H9 (cell line): ENCODE measurements at regions not wholly inside any gene's neighbourhood (a gene's known extent, or its start where the extent isn't known, plus 50 kb on each side); places are given as distances from the start of the nearest gene placed in this dataset.

Experiments used
- DNase-seq: peaks from one replicate; pipeline ENCODE4 v3.0.0-alpha.2; 2017
- H2AFZ ChIP-seq: one replicate; pipeline ENCODE4 v1.6.1; 2013; ENCODE audit warnings: mild to moderate bottlenecking, low read length, control low read depth, moderate library complexity
- H2AK5ac ChIP-seq: 2 replicates; pipeline ENCODE4 v1.6.1; 2013; ENCODE audit warnings: low read length, control low read depth, mixed read lengths; ENCODE audit not compliant: insufficient read length
- H2BK120ac ChIP-seq: one replicate; pipeline ENCODE4 v1.6.1; 2013; ENCODE audit warnings: low read depth, mild to moderate bottlenecking, low read length, control low read depth, inconsistent platforms; ENCODE audit not compliant: poor library complexity, severe bottlenecking
- H2BK12ac ChIP-seq: 2 replicates; pipeline ENCODE4 v1.6.1; 2013; ENCODE audit warnings: low read length, control low read depth, mixed read lengths, low read depth; ENCODE audit not compliant: insufficient read length
- H2BK15ac ChIP-seq: 2 replicates; pipeline ENCODE4 v1.6.1; 2013; ENCODE audit warnings: low read depth, low read length, control low read depth
- H2BK20ac ChIP-seq: one replicate; pipeline ENCODE4 v1.6.1; 2013; ENCODE audit warnings: low read depth, mild to moderate bottlenecking, low read length, control low read depth, inconsistent platforms; ENCODE audit not compliant: poor library complexity, severe bottlenecking
- H2BK5ac ChIP-seq: 2 replicates; pipeline ENCODE4 v1.6.1; 2013; ENCODE audit warnings: low read length, control low read depth, mixed read lengths; ENCODE audit not compliant: insufficient read length
- H3K14ac ChIP-seq: 2 replicates; pipeline ENCODE4 v1.6.1; 2013; ENCODE audit warnings: low read length, control low read depth; ENCODE audit not compliant: insufficient read depth
- H3K18ac ChIP-seq: 2 replicates; pipeline ENCODE4 v1.6.1; 2013; ENCODE audit warnings: low read depth, mild to moderate bottlenecking, mixed read lengths, low read length, control low read depth; ENCODE audit not compliant: insufficient read length
- H3K23ac ChIP-seq: 2 replicates; pipeline ENCODE4 v1.6.1; 2013; ENCODE audit warnings: low read length, control low read depth, mixed read lengths, low read depth; ENCODE audit not compliant: insufficient read length
- H3K23me2 ChIP-seq: 2 replicates; pipeline ENCODE4 v1.6.1; 2013; ENCODE audit warnings: low read depth, mild to moderate bottlenecking, mixed read lengths, low read length, control low read depth; ENCODE audit not compliant: insufficient read length, poor library complexity, severe bottlenecking
- H3K27ac ChIP-seq: 2 replicates; pipeline ENCODE4 v1.5.1; 2013; ENCODE audit warnings: low read length, control low read depth, mixed read lengths, low read depth; ENCODE audit not compliant: insufficient read length
- H3K27me3 ChIP-seq: 2 replicates; pipeline ENCODE4 v1.6.1; 2013; ENCODE audit warnings: low read length, control low read depth, inconsistent platforms; ENCODE audit not compliant: insufficient read depth
- H3K4ac ChIP-seq: 2 replicates; pipeline ENCODE4 v1.6.1; 2013; ENCODE audit warnings: low read depth, mild to moderate bottlenecking, control low read depth, inconsistent platforms, low read length, moderate library complexity
- H3K4me1 ChIP-seq: 2 replicates; pipeline ENCODE4 v1.6.1; 2013; ENCODE audit warnings: low read length, control low read depth, inconsistent platforms; ENCODE audit not compliant: insufficient read depth
- H3K4me2 ChIP-seq: 2 replicates; pipeline ENCODE4 v1.6.1; 2013; ENCODE audit warnings: low read length, control low read depth, mixed read lengths; ENCODE audit not compliant: insufficient read length, insufficient read depth
- H3K56ac ChIP-seq: 2 replicates; pipeline ENCODE4 v1.6.1; 2013; ENCODE audit warnings: low read depth, mild to moderate bottlenecking, mixed read lengths, low read length, control low read depth; ENCODE audit not compliant: insufficient read length
- H3K79me1 ChIP-seq: 2 replicates; pipeline ENCODE4 v1.6.1; 2013; ENCODE audit warnings: low read depth, mild to moderate bottlenecking, moderate library complexity, low read length, control low read depth, inconsistent platforms; ENCODE audit not compliant: insufficient read depth, poor library complexity, severe bottlenecking
- H3K79me2 ChIP-seq: 2 replicates; pipeline ENCODE4 v1.6.1; 2013; ENCODE audit warnings: low read length, control low read depth, inconsistent platforms; ENCODE audit not compliant: insufficient read depth
- H3K9ac ChIP-seq: 2 replicates; pipeline ENCODE4 v1.6.1; 2013; ENCODE audit warnings: low read length, control low read depth, mixed read lengths; ENCODE audit not compliant: insufficient read length; ENCODE audit errors: extremely low read depth
- H3K9me3 ChIP-seq: one replicate; pipeline ENCODE4 v1.6.1; 2013; ENCODE audit warnings: low read depth, low read length, inconsistent platforms; ENCODE audit not compliant: control insufficient read depth
- H3T11ph ChIP-seq: one replicate; pipeline ENCODE4 v1.6.1; 2013; ENCODE audit warnings: mild to moderate bottlenecking, low read length, control low read depth, inconsistent platforms
- H4K20me1 ChIP-seq: one replicate; pipeline ENCODE4 v1.6.1; 2013; ENCODE audit not compliant: control insufficient read depth, insufficient read length, insufficient read depth
- H4K5ac ChIP-seq: 2 replicates; pipeline ENCODE4 v1.6.1; 2013; ENCODE audit warnings: low read depth, mild to moderate bottlenecking, mixed read lengths, low read length, control low read depth; ENCODE audit not compliant: insufficient read length
- H4K8ac ChIP-seq: replicated peaks from 2 replicates; pipeline ENCODE4 v1.6.1; 2013; ENCODE audit warnings: low read length, control low read depth, mixed read lengths, low read depth; ENCODE audit not compliant: insufficient read length
- H4K91ac ChIP-seq: 2 replicates; pipeline ENCODE4 v1.6.1; 2013; ENCODE audit warnings: low read depth, mild to moderate bottlenecking, moderate library complexity, mixed read lengths, low read length, control low read depth; ENCODE audit not compliant: insufficient read length
- H3K27ac Mint-ChIP-seq, 3 experiments: 2 replicates in 2 of 3; 3 replicates in 1 of 3; pipeline ENCODE4 v1.8.0; 2020 to 2021; ENCODE audit warnings: mixed read lengths in 3 of 3, mild to moderate bottlenecking in 1 of 3, moderate library complexity in 1 of 3
- H3K27me3 Mint-ChIP-seq: 2 replicates; pipeline ENCODE4 v1.8.0; 2021; ENCODE audit warnings: low read depth, mild to moderate bottlenecking, moderate library complexity, mixed read lengths
- H3K36me3 Mint-ChIP-seq, 3 experiments: 2 replicates in 2 of 3; 3 replicates in 1 of 3; pipeline ENCODE4 v1.8.0; 2020 to 2021; ENCODE audit warnings: low read depth in 3 of 3, mixed read lengths in 3 of 3; ENCODE audit not compliant: insufficient read depth in 1 of 3
- H3K4me1 Mint-ChIP-seq, 2 experiments: 2 replicates each; pipeline ENCODE4 v1.8.0; 2020; ENCODE audit warnings: mixed read lengths in 2 of 2
- H3K4me3 Mint-ChIP-seq, 2 experiments: 2 replicates in 1 of 2; 3 replicates in 1 of 2; pipeline ENCODE4 v1.8.0; 2020 to 2021; ENCODE audit warnings: mild to moderate bottlenecking in 2 of 2, mixed read lengths in 2 of 2, moderate library complexity in 1 of 2
- H3K9me3 Mint-ChIP-seq, 2 experiments: 2 replicates in 1 of 2; 3 replicates in 1 of 2; pipeline ENCODE4 v1.8.0; 2020; ENCODE audit warnings: mild to moderate bottlenecking in 2 of 2, mixed read lengths in 2 of 2, moderate library complexity in 1 of 2
- CTCF ChIP-seq: fragments of 200-600 bp; sonication (generic); conservative IDR thresholded peaks from 3 replicates; pipeline ENCODE4 v1.8.0; 2021; ENCODE audit warnings: antibody characterized with exemption, mild to moderate bottlenecking
- WGBS: extraction: QIAGEN DNeasy Blood & Tissue Kit; methylation state at CpG from one replicate; pipeline ENCODE4 v1.1.7; 2013; ENCODE audit warnings: missing lambda C conversion rate, low lambda C conversion rate, mixed read lengths; ENCODE audit not compliant: insufficient read length; ENCODE audit errors: extremely low coverage; 5-methylcytosine and 5-hydroxymethylcytosine counted together

DNA sequence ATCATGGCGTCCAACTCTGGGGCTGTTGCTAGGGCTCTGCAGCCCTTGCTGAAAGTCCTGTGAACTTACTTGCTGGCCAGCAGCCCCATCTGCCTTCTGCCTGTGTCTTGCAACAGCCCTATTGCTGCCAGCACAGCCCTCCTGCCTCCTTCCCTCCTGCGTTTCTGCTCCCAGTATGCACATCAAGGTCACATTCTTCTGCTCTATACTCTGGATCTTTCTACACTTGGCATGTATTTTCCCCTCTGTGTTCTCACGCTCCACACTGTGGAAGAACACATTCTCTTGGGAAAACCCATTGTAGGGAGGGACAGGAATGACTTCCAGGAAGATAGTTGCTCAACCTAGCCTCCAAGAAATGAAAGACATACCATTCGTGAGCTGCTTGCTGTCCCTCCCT is 80.9 kb upstream of the PHACTR2 start:
- no peaks in the 10 kb centered on the region for H4K20me1 ChIP-seq
- no CpG with 5 or more reads among the region's 4 CpGs for WGBS

More for the DNA sequence above, 80.9 kb upstream of the PHACTR2 start:
- Histone ChIP-seq H4K5ac (no peak overlapping the region), H2BK5ac (no peak overlapping the region), H3K4me2 (no peak overlapping the region), H3K23me2 (no peaks in the 10 kb centered on the region), H3T11ph (no peak overlapping the region), H2AK5ac (no peak overlapping the region), H3K79me2 (no peaks in the 10 kb centered on the region), H3K79me1 (no peaks in the 10 kb centered on the region), H2AFZ (no peak overlapping the region), H3K14ac (no peak overlapping the region), H3K27me3 (no peaks in the 10 kb centered on the region), H3K9me3 (no peaks in the 10 kb centered on the region), H3K23ac (no peak overlapping the region), H3K18ac (no peak overlapping the region), H2BK15ac (no peak overlapping the region), H3K4ac (no peak overlapping the region), H3K4me1 (0 out of 2 replicates have a peak, but pooled peaks cover 3% of the 10 kb centered on the region), H3K27ac (no peak overlapping the region), H2BK12ac (no peak overlapping the region), H3K56ac (no peak overlapping the region), H2BK120ac (no peak overlapping the region), H4K8ac (no peak overlapping the region), H2BK20ac (no peak overlapping the region), H4K91ac (no peak overlapping the region), H3K9ac (no peak overlapping the region)
- Mint-ChIP-seq H3K4me3 (no peak overlapping the region), H3K27ac (0 out of 7 replicates have a peak overlapping the region, but pooled peaks of 2 of the 3 experiments have one; percentile 6 to 10), H3K36me3 (no peaks in the 10 kb centered on the region), H3K4me1 (peaks cover 20 to 21% of the 10 kb centered on the region in 2 experiments), H3K27me3 (no peaks in the 10 kb centered on the region; the same call in 1 of the 2 replicates), H3K9me3 (no peaks in the 10 kb centered on the region)
- no peak for TF ChIP-seq CTCF
- no peak for DNase-seq
